ENCODE measurements at regions not wholly inside any gene's neighbourhood (a gene's known extent, or its start where the extent isn't known, plus 50 kb on each side); places are given as distances from the start of the nearest gene placed in this dataset.
"Not testable (repeated sequence)": the region's sequence is repeated elsewhere in the genome, so short reads cannot be mapped to it uniquely, and the experiment has no call there.

DNA sequence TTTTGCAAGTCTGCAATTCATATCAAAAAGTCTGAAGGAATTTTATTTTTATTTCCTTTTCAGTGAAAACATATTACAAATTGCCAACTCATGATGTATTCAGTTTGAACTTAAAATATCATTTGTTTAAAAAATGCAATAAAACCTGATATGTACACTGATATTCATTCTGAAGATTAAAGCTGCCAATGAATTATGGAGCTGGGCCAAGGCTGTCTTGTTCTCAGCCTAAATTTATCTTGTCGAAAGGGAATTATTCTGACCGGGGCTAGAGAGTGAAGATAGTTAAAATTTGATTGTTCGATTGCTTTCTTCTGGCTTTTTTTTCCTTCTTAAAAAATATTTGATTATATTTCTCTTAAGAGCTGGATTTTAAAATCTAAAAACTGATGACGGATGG, 54.0 kb upstream of the RBFOX1 start:
- in situ Hi-C loops (cut with MboI; ENCODE audit: low sequenced_read_pairs): no loop called here

DNA sequence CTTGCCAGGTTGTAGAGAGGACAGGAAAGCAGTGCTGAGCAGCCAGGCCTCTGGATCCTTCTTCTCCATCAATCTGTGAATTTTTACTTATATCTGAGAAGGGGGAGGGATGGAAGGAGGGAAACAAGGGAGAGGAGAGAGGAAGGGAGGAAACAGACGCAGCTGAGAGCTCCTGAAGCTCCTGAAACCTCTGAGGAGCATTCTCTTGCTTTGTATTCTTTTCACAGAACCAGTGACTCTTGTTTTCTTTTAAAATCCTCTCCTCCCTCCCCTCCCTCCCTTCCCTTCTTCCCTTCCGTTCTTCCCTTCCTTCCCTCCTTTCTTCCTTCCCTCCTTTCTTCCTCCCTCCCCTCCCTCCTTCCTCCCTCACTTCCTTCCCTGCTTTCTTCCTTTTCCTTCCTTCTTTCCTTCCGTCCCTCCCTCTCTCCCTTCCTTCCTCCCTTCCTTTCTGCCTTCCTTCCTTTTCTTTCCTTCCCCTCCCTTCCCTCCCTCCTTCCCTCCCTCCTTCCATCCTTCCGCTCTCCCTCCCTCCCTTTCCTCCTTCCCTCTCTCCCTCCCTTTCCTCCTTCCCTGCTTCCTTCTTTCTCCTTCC, 60.0 kb upstream of the RBFOX1 start:
- in situ Hi-C loops (cut with MboI; ENCODE audit: low sequenced_read_pairs): no loop called here

DNA sequence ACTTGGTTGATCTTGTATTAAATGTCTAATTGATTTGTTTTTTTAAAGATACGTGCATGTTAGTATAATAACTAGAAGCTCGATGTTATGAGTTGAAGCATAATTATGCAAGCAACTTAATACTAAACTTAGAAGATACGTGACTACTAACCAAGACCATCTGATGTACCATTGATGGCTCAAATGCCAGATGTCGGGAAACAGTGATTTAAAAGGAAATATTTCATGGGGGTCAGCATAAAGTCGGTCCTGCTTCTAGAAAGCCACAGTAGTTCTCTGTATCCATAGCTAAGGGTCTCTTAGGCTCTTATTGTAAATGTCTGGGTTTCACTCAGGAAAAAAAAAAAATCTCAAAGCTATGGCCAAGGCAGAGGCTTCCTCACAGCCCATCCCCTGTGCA, 61.2 kb upstream of the RBFOX1 start:
- in situ Hi-C loops (cut with MboI; ENCODE audit: low sequenced_read_pairs): no loop called here

DNA sequence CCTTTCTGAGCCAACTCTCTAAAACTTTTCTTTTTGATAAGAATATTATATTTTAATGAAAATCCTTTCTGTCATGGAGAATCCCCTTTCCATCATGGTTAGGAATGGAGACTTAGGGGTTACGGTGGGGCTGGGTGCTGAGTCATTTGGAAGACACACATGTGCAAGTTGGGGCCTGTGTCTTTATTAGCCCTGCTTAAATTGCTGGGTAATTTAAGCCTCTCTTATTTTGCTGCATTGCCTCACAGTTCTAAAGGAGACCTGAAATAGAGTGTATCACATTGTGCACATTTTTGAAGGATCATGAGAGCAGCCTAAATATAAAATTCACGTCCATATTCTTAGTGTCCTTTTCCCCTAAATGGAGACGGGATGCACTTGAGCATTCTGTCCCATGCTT, 61.8 kb upstream of the RBFOX1 start:
- in situ Hi-C loops (cut with MboI; ENCODE audit: low sequenced_read_pairs): no loop called here

DNA sequence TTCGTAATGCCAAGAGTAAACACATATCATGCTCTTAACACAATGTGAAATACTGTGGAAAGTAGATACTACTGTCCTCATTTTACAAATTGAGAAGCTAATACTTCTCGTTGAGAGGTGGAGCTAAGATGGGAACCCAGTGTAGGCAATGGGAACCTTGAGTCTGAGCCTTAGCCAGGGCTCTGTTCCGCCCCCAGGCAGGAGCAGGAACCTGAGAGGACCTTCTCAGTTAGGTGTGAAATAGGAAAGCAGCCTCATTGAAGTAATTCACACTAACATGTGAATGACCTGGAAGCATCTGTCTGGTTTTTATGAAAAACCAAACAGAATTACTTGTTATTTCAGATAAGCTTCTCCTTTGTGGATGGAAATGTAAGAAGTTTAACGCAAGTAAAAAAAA, 62.6 kb upstream of the RBFOX1 start:
- in situ Hi-C loops (cut with MboI; ENCODE audit: low sequenced_read_pairs): no loop called here

DNA sequence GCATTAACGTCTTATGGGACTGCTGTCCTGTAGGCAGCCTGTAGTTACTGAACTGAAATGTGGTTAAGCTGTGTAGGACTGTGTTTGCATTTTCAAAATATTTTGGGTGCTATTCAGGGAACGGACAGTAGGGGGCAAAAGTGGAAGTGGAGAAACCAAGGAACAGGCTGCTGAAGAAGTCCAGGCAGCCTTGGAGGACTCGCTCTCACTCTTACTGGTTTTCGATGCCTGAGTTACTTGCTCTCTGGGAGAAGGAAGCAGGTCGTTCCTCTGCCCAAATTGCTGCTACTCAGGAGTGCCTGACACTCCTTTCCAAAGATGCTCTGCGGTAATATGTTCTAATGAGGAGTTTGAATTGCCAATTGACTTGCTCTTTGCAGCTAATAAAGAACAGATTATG, 64.5 kb upstream of the RBFOX1 start:
- in situ Hi-C loops (cut with MboI; ENCODE audit: low sequenced_read_pairs): no loop called here

DNA sequence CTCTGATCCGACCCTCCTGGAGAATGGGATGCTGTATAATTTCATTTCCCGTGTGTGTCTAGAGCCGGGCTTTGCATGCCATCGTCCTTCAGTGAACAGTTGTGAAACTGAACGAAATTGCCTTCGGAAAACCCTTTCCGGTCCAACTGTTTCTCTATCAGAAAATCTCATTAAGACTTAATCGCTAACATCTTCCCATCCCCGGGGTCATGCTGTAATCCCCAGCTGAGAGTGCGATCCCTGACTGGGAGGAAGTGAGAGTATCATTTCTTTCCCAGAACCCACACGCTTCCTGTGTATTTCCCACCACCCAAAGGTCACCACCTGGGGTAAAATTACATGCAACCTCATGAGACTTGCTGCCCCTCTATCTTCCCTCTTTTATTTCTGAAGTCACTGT, 75.6 kb upstream of the RBFOX1 start:
- in situ Hi-C loops (cut with MboI; ENCODE audit: low sequenced_read_pairs): no loop called here

DNA sequence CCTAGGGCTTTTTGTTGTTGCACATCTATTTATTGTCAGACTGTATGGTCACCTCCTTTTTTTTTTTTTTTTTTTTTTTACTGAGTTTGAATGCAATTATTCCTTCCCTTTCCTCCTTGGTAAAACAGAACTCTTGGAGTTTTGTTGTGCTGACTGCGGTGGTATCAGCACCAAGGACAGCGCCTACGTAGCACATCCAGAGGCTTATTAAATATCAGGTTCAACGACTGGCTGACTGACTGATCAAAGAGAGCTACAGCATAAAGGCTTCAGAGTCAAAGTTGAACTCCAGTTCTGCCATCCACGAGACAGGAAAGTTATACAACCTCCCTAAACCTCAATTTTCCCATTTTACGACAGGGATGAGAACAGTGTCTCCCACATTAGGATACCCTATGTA, 86.1 kb upstream of the RBFOX1 start:
- in situ Hi-C loops (cut with MboI; ENCODE audit: low sequenced_read_pairs): no loop called here

DNA sequence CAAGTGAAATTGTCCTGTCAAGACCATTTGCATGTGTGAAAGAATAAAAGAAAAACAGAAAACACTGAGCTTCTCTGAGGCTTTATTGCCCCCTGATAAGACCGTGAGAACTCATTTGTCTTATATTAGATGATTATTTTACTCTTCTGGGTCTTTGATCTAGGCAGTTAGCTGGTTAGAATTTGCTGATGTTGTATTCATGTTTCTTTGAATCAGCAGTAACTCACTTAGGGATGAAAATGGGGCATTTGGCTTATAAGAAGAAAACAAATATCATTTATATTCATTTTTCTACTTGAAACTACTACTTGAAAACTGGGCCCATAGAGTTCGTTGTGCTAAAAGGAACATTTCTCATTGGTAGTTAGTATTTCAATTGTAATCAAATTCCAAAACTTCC, 93.1 kb upstream of the RBFOX1 start:
- in situ Hi-C loops (cut with MboI; ENCODE audit: low sequenced_read_pairs): no loop called here

DNA sequence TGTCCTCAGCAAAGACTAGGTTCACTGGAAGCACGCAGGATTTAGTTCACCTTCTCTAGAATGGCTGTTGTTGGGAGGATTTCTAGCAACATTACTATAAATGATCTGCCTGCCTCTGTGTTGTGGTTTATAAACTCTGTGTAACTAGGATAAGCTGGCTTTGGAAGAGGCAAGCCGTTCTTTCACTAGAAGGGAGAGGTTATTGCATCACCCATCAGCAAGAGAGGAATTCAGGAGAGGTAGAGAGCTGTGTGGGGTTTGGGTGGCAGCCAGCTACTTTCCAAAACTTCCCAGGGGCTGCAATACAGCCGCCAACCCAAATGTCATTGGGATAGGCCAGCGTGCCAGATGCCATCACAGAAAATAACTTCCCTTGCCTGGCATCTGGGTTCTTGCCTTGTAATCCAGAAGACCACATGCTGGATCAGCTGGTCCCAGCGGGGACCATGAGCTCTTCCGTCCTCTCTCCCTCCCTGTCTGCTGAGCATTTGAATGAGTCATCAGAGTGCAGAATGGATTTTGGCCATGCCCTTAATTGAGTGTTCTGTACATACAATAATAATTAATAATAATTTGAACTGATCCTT, 95.7 kb upstream of the RBFOX1 start:
- in situ Hi-C loops (cut with MboI; ENCODE audit: low sequenced_read_pairs): no loop called here

DNA sequence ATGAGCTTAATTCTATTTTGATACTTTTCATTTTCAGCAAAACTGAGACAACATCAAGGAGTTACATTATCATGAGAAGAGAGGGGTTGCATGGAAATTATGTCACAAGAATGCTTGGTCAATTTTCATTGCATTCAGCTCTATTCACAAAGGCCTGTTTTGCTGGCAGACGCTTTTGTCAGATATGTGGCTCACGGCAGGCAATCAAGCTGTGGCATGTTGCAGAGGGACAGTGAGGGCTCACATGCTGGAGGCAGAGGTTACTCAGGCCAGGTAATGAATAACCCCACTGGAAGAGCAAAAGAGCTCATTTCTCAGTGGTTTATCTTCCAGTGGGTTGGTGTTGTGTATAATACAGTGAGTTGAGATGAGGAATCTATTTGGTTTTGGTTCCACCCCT, 98.7 kb upstream of the RBFOX1 start:
- in situ Hi-C loops (cut with MboI; ENCODE audit: low sequenced_read_pairs): no loop called here

DNA sequence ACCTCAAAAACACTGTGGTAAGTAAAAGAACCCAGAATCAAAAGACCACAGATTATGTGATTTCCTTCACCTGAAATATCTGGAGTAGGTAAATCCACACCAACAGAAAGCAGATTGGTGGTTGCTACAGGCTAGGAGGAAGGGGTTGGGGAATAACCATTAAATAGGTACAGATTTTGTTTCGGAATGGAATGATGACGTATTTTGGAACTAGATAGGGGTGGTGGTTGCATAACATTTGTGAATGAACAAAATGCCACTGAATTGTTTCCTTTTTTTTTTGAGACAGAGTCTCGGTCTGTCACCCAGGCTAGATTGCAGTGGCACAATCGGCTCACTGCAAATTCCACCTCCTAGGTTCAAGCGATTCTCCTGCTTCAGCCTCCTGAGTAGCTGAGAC, 100.9 kb upstream of the RBFOX1 start:
- in situ Hi-C loops (cut with MboI; ENCODE audit: low sequenced_read_pairs): no loop called here

DNA sequence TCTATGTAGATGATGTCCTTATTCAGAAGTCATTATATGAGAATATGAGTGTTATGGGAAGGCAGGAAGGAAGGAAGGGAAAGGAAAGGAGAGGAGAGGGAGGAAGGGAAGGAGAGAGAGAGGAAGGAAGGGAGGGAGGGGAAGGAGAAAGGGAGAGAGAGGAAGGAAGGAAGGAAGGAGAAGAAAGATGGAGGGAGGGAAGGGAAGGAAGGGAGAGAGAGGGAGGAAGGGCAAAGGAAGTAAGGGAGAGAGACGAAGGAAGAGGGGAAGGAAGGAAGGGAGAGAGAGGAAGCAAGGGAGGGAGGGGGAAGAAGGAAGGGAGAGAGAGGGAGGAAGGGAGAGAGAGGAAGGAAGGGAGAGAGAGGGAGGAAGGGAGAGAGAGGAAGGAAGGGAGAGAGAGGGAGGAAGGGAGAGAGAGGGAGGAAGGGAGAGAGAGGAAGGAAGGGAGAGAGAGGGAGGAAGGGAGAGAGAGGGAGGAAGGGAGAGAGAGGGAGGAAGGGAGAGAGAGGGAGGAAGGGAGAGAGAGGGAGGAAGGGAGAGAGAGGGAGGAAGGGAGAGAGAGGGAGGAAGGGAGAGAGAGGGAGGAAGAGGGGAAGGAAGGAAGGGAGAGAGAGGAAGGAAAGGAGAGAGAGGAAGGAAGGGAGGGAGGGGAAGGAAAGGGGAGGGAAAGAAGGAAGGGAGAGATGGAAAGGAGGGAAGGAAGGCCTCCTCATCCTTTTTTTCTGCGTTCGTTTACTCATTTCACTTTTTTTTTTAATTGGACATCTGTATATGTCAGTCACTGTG, 103.0 kb upstream of the RBFOX1 start:
- in situ Hi-C loops (cut with MboI; ENCODE audit: low sequenced_read_pairs): not testable (repeated sequence)

DNA sequence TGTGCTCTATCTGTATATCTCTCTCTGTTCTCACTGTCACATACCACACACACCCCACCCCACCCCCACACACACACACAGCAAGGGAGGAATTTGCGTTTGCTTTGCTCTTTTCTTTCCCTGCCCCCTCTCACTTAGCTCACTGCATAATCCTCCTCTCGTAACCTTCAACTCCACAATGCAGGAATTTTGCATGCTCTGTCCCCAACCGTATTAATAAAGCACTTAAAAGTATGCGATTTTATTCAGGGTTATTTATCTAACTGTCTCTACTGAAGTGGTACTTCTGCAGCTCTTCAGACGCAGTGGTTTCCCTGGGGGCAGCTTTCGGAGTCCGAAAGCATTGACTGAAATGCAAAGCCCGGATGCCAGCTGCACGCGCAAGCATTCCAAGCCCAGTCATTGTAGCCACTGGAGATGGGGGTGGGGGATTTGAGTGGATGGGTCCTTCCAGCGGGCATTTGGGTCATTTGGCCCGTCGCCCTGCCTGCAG, 105.4 kb upstream of the RBFOX1 start:
- in situ Hi-C loops (cut with MboI; ENCODE audit: low sequenced_read_pairs): no loop called here

DNA sequence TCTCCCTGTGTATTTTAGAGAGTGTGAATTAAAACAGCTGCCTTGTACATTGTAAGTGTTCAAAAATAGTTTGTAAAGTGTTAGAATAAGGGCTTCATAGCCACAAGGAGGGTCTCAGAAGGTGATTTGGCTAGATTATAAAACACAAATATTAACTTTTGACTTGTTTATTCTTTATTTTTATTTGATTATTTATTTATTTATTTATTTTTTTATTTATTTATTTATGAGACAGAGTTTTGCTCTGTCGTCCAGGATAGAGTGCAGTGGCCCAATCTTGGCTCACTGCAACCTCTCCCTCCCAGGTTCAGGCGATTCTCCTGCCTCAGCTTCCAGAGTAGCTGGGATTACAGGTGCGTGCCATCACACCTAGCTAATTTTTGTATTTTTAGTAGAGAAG, 111.5 kb upstream of the RBFOX1 start:
- in situ Hi-C loops (cut with MboI; ENCODE audit: low sequenced_read_pairs): no loop called here

DNA sequence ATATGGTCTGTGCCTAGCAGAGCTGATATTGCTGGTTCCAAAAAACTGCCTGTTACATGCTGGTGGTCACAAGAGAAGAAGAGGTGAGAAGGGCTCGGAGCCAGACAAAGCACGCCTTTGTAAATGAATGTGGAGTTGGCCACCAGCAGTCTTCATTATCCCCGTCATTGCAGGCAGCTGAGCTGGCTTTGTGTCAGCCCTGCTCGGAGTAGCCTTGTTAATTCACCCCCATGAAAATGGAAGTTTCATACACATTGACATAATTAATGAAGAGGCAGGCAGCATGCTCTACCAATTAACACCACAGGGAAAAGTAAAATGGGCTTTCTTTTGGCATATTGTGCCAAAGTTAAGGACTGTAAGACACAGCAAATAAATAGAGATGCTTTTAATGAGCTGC, 113.7 kb upstream of the RBFOX1 start:
- in situ Hi-C loops (cut with MboI; ENCODE audit: low sequenced_read_pairs): no loop called here

DNA sequence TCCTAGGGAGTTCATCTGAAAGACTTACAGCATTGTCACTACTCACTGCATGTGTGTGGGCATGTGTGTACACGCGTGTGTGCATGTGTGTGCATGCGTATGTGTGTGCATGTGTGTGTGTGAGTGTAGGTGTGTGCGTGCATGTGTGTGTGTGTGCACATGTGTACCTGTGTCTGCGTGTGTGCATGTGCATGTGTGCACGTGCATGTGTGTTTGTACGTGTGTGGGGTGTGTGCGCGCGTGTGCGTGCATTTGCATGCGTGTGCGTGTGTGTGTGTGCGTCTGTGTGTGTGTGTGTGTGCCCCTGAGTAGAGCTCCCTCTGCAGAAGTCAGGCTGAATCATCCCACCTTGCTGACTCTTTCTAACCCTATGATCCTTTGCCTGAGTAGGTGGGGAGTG, 114.8 kb upstream of the RBFOX1 start:
- in situ Hi-C loops (cut with MboI; ENCODE audit: low sequenced_read_pairs): no loop called here

DNA sequence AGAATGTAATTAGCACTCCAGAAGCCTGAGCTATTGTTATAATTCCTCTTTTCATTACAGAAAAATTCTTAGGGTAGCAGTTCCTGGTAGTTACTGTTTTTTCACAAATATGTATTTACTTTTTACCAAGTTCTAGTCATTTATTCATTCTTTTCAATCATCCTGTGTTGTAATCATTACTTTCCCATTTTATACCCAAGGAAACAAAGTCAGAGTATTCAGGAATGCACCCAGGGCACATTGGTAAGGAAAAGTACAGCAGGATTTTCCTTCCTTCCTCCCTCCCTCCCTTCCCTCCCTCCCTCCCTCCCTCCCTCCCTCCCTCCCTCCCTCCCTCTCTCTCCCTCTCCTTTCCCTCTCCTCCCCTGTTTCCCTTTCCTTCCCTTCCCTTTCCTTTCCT, 115.9 kb upstream of the RBFOX1 start:
- in situ Hi-C loops (cut with MboI; ENCODE audit: low sequenced_read_pairs): no loop called here

DNA sequence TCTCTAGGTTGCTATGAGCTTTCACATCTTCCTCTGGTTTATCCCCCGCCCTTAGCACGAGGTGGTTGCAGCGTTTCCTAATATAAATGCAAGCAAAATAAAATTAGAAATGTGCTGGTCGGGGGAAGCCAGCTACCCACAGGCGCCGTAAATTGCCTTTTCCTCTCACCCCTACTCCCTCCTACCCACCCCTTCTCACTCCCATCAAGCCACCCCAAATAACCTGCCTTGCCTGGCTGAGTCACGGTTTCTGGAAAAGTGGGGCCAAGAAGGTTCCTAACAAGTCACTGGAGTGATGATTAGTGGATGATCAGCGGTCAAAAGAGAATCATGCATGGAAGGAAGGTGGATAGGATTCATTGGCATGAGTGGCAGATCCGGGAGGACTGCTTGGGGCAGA, 120.9 kb upstream of the RBFOX1 start:
- in situ Hi-C loops (cut with MboI; ENCODE audit: low sequenced_read_pairs): no loop called here

DNA sequence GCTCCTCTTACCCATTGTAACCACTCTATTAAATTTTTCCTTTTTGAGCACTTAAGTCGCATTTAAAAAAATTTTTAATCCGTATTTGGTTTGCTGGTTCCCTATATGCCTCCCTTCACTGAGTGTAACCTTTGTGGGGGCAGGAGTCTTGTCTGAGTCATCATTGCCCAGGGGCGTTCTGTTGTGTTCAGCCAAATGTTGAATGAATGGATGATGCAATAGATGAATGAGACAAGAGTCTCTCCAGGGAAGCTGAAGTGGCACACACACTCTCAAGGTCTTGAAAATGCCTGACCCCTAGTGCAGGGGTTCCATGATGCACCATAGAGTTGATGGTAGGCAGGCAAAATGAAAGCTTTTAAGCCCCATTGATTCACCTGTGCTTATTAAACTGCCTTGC, 123.0 kb upstream of the RBFOX1 start:
- in situ Hi-C loops (cut with MboI; ENCODE audit: low sequenced_read_pairs): no loop called here

DNA sequence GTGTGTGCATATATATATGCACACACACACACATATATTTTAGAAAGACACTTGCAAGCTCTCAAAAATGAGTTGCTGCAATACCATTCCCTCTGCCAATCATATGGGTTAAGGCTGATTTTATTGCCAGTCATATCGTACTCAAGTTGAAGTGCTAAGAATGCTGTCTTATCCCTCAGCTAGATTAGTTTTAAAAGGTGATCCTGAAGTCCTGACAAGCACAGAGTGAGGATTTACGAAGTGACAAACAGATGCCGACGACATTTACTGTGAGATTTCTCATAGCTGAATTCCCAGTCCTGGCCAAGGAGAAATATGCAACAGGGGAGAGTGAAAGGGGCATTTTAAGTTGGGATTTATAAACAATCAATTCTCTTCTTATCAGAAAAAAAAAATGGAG, 126.2 kb upstream of the RBFOX1 start:
- in situ Hi-C loops (cut with MboI; ENCODE audit: low sequenced_read_pairs): no loop called here

DNA sequence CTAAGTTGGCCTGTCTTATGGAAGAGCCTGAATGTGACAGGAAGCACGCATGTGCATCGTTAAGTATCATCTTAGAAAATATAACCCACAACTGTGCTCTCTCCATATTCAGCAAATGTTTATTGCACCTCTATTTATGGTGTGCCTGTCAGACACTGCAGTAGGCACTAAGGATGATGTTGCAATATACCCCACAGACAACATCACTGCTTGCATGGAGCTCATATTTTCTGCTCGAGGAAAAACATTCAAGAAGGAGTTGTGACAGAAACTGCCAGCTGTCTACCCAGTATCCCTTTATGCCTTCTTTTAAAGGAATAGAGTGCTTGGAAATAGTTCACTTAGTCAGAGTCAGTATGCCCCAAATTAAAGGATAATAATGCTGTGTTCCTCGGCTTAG, 132.3 kb upstream of the RBFOX1 start:
- in situ Hi-C loops (cut with MboI; ENCODE audit: low sequenced_read_pairs): no loop called here

Data from HL-60/S4 (cell line).